GM13977 (cell line): ENCODE measurements at regions not wholly inside any gene's neighbourhood (a gene's known extent, or its start where the extent isn't known, plus 50 kb on each side); places are given as distances from the start of the nearest gene placed in this dataset.

Experiments
- DNase-seq: peaks from one replicate; pipeline ENCODE4 v3.0.0; 2012; ENCODE audit warnings: low spot score
- in situ Hi-C: fragments of 300-500 bp; cut with MboI; formaldehyde crosslinking; loops from one replicate; pipeline ENCODE4 v1.12.0; 2022; ENCODE audit warnings: low sequenced_read_pairs, low pct_unique_long_range_greater_than_20kb, mixed read lengths, inconsistent platforms; ENCODE audit not compliant: unreplicated experiment
- TF ChIP-seq, protein P1 (sequence below): IDR thresholded peaks from 2 replicates; pipeline ENCODE4 v1.5.1; 2012; ENCODE audit warnings: mild to moderate bottlenecking, control low read depth; ENCODE audit not compliant: insufficient read depth; ENCODE audit errors: extremely low read depth, missing control alignments

GRCh38 chr1:209266590-209267205 is 316.8 kb upstream of the CAMK1G start:
- in situ Hi-C loops = no loop called here
- TF ChIP-seq, protein P1, sequence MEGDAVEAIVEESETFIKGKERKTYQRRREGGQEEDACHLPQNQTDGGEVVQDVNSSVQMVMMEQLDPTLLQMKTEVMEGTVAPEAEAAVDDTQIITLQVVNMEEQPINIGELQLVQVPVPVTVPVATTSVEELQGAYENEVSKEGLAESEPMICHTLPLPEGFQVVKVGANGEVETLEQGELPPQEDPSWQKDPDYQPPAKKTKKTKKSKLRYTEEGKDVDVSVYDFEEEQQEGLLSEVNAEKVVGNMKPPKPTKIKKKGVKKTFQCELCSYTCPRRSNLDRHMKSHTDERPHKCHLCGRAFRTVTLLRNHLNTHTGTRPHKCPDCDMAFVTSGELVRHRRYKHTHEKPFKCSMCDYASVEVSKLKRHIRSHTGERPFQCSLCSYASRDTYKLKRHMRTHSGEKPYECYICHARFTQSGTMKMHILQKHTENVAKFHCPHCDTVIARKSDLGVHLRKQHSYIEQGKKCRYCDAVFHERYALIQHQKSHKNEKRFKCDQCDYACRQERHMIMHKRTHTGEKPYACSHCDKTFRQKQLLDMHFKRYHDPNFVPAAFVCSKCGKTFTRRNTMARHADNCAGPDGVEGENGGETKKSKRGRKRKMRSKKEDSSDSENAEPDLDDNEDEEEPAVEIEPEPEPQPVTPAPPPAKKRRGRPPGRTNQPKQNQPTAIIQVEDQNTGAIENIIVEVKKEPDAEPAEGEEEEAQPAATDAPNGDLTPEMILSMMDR = no peak
- no peak for DNase-seq

DNA sequence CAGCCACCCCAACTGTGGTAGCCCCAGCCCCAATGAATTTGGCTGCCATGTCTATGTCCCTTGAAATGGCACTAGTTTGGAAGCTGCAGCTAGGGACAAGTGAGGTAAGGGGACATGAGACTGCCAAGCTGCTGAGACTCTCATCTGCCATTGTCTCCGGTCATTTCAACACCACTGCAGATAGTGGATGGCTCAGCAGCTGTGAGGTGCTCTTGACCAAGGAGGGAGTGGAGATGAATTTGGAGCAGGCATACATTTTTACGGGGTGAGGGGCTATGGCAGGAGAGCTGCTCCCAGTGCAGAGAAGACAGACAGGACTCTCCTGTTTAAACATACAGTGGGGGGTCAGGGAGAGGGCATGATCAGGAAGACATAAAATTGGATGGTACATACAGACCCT is 315.5 kb upstream of the CAMK1G start:
- in situ Hi-C loops = no loop called here
- TF ChIP-seq, protein P1 = no peak
- no peak for DNase-seq

DNA sequence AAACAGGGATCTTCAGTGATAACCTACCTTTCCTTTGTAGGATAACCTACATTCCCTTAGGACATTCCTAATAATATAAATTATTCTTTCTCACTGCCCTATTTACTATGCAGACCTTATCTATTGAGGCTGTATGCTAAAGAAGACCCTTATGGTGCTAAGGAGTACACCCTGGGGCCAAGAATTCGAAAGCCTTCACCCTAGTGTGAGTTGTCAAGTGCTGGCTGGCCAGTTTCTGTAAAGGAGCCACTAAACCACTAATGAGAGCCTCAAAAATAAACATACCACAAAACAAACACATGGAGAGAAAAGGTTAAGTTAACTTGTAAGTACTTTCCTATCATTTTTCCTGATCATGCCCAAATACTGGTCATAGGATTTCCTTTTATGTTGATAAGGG is 315.0 kb upstream of the CAMK1G start:
- TF ChIP-seq, protein P1 = no peak
- no peak for DNase-seq
- in situ Hi-C loops = no loop called here

GRCh38 chr1:209276321-209276720 is 307.2 kb upstream of the CAMK1G start:
- TF ChIP-seq, protein P1 = no peak
- in situ Hi-C loops = no loop called here
- no peak for DNase-seq

- TF ChIP-seq, protein P1 = no peak
- no peak for DNase-seq
- in situ Hi-C loops = no loop called here
These were observed 305.9 kb upstream of the CAMK1G start for GRCh38 chr1:209277662-209278061.

- TF ChIP-seq, protein P1 = no peak
- DNase-seq = no peak
- in situ Hi-C loops = no loop called here
These were observed 291.8 kb upstream of the CAMK1G start for GRCh38 chr1:209291715-209292114.
